MCF 10A (cell line): ENCODE measurements at regions not wholly inside any gene's neighbourhood (a gene's known extent, or its start where the extent isn't known, plus 50 kb on each side); places are given as distances from the start of the nearest gene placed in this dataset.
A peak's percentile ranks its signal among the peaks of the same experiment; 100 is the strongest.

Experiments used
- BruUV-seq: library from RNA; stranded (reverse); fragments of 400-500 nt; replicated peaks from 2 replicates; lab custom pipeline; 2021; lab: Mats Ljungman, UMichigan
- CTCF ChIA-PET: fragments of 300-600 bp; sonication (Branson Sonifier 250); formaldehyde crosslinking; extraction: SDS; loops from one replicate; lab custom pipeline; 2021; ENCODE audit warnings: antibody characterized with exemption, inconsistent platforms; lab: Yijun Ruan, JAX
- POLR2A ChIA-PET: fragments of 300-600, 350-650 bp; sonication (Branson Sonifier 250); formaldehyde crosslinking; extraction: SDS; loops from one replicate; lab custom pipeline; 2020; ENCODE audit warnings: antibody characterized with exemption, inconsistent platforms; lab: Yijun Ruan, JAX
- DNase-seq: peaks from one replicate; pipeline ENCODE4 v3.0.0-alpha.2; 2018; ENCODE audit not compliant: unreplicated experiment
- H3K27ac Mint-ChIP-seq: one replicate; pipeline ENCODE4 v1.8.0; 2022; ENCODE audit warnings: mild to moderate bottlenecking, low read depth, mixed read lengths; ENCODE audit not compliant: unreplicated experiment
- H3K27me3 Mint-ChIP-seq: one replicate; pipeline ENCODE4 v1.8.0; 2022; ENCODE audit warnings: mixed read lengths; ENCODE audit not compliant: insufficient read depth, unreplicated experiment
- H3K36me3 Mint-ChIP-seq: one replicate; pipeline ENCODE4 v1.8.0; 2022; ENCODE audit warnings: mild to moderate bottlenecking, moderate library complexity, mixed read lengths; ENCODE audit not compliant: insufficient read depth, unreplicated experiment
- H3K4me1 Mint-ChIP-seq: one replicate; pipeline ENCODE4 v1.8.0; 2022; ENCODE audit warnings: mixed read lengths; ENCODE audit not compliant: insufficient read depth, unreplicated experiment
- H3K4me3 Mint-ChIP-seq: one replicate; pipeline ENCODE4 v1.8.0; 2022; ENCODE audit warnings: mild to moderate bottlenecking, moderate library complexity, mixed read lengths; ENCODE audit not compliant: unreplicated experiment
- H3K9me3 Mint-ChIP-seq: one replicate; pipeline ENCODE4 v1.8.0; 2022; ENCODE audit warnings: mixed read lengths; ENCODE audit not compliant: unreplicated experiment
- CTCF ChIP-seq: fragments of 200-600 bp; IDR thresholded peaks from one replicate; pipeline ENCODE4 v1.8.0; 2022; ENCODE audit warnings: antibody characterized with exemption, mild to moderate bottlenecking; ENCODE audit not compliant: unreplicated experiment
- intact Hi-C: fragments of 100-400 bp; cut with micrococcal nuclease; formaldehyde crosslinking; loops from 2 replicates; pipeline ENCODE4 v1.14.1; 2022

GRCh38 chr2:201950606-201951005 lies 83.0 kb upstream of the FZD7 start:
- no peak overlapping the region for H3K4me3 Mint-ChIP-seq
- intact Hi-C loops: no loop called here
- no peaks in the 10 kb centered on the region for H3K9me3 Mint-ChIP-seq
- no peaks in the 10 kb centered on the region for H3K36me3 Mint-ChIP-seq
- peaks cover 10% of the 10 kb centered on the region for H3K27me3 Mint-ChIP-seq
- POLR2A ChIA-PET: interaction anchor here (0.9 to 1.2 kb wide), 2 partner anchors 17 to 31 kb away, joined by 3 read pairs; no protein-coding TSS in a partner anchor
- H3K27ac Mint-ChIP-seq: no peak overlapping the region
- CTCF ChIA-PET: no interaction called here
- peak; percentile 43 for DNase-seq
- TF ChIP-seq CTCF: no peak
- BruUV-seq: no TSS peak
- peaks cover 6% of the 10 kb centered on the region for H3K4me1 Mint-ChIP-seq

GRCh38 chr2:201952187-201952586 lies 81.5 kb upstream of the FZD7 start:
- intact Hi-C loops: no loop called here
- CTCF ChIA-PET: no interaction called here
- peaks cover 6% of the 10 kb centered on the region for H3K4me1 Mint-ChIP-seq
- no peaks in the 10 kb centered on the region for H3K36me3 Mint-ChIP-seq
- DNase-seq: no peak
- no peak overlapping the region for H3K4me3 Mint-ChIP-seq
- no peaks in the 10 kb centered on the region for H3K9me3 Mint-ChIP-seq
- H3K27ac Mint-ChIP-seq: no peak overlapping the region
- POLR2A ChIA-PET: no interaction called here
- H3K27me3 Mint-ChIP-seq: peaks cover 26% of the 10 kb centered on the region
- TF ChIP-seq CTCF: no peak
- BruUV-seq: no TSS peak

GRCh38 chr2:201953396-201953795 lies 80.3 kb upstream of the FZD7 start:
- CTCF ChIA-PET: no interaction called here

GRCh38 chr2:201953880-201954279 lies 79.8 kb upstream of the FZD7 start:
- no TSS peak for BruUV-seq
- H3K4me3 Mint-ChIP-seq: no peak overlapping the region
- no peak for TF ChIP-seq CTCF
- intact Hi-C loops: no loop called here
- H3K36me3 Mint-ChIP-seq: no peaks in the 10 kb centered on the region
- peaks cover 27% of the 10 kb centered on the region for H3K27me3 Mint-ChIP-seq
- no peak for DNase-seq
- H3K4me1 Mint-ChIP-seq: peaks cover 6% of the 10 kb centered on the region
- H3K9me3 Mint-ChIP-seq: no peaks in the 10 kb centered on the region
- ChIA-PET POLR2A (no interaction called here), CTCF (no interaction called here)
- H3K27ac Mint-ChIP-seq: no peak overlapping the region

More at GRCh38 chr2:201953396-201953795, 80.3 kb upstream of the FZD7 start:
- peaks cover 27% of the 10 kb centered on the region for H3K27me3 Mint-ChIP-seq
- POLR2A ChIA-PET: no interaction called here
- TF ChIP-seq CTCF: no peak
- no peaks in the 10 kb centered on the region for H3K36me3 Mint-ChIP-seq
- no peak for DNase-seq
- H3K9me3 Mint-ChIP-seq: no peaks in the 10 kb centered on the region
- no peak overlapping the region for H3K27ac Mint-ChIP-seq
- no TSS peak for BruUV-seq
- intact Hi-C loops: no loop called here
- peaks cover 6% of the 10 kb centered on the region for H3K4me1 Mint-ChIP-seq
- no peak overlapping the region for H3K4me3 Mint-ChIP-seq
